Nephron progenitor cell (in vitro differentiated cells): ENCODE measurements at regions not wholly inside any gene's neighbourhood (a gene's known extent, or its start where the extent isn't known, plus 50 kb on each side); places are given as distances from the start of the nearest gene placed in this dataset.

ENCODE experiments used
- DNase-seq: peaks from one replicate; pipeline ENCODE4 v3.0.0; 2021
- H3K27ac Mint-ChIP-seq: 2 replicates; pipeline ENCODE4 v1.8.0; 2021; ENCODE audit warnings: mild to moderate bottlenecking, moderate library complexity, mixed read lengths
- H3K27me3 Mint-ChIP-seq: 2 replicates; pipeline ENCODE4 v1.8.0; 2021; ENCODE audit warnings: mild to moderate bottlenecking, low read depth, mixed read lengths; ENCODE audit not compliant: poor library complexity
- H3K36me3 Mint-ChIP-seq: 2 replicates; pipeline ENCODE4 v1.8.0; 2021; ENCODE audit warnings: low read depth, mixed read lengths
- H3K4me1 Mint-ChIP-seq: 2 replicates; pipeline ENCODE4 v1.8.0; 2021; ENCODE audit warnings: mixed read lengths
- H3K4me3 Mint-ChIP-seq: 2 replicates; pipeline ENCODE4 v1.8.0; 2021; ENCODE audit warnings: mild to moderate bottlenecking, moderate library complexity, mixed read lengths
- H3K9me3 Mint-ChIP-seq: 2 replicates; pipeline ENCODE4 v1.8.0; 2021; ENCODE audit warnings: mild to moderate bottlenecking, moderate library complexity, mixed read lengths
- TF ChIP-seq, protein P1 (sequence below): fragments of 200-600 bp; sonication (generic); IDR thresholded peaks from 2 replicates; pipeline ENCODE4 v1.5.0; 2021; ENCODE audit warnings: antibody characterized with exemption

DNA sequence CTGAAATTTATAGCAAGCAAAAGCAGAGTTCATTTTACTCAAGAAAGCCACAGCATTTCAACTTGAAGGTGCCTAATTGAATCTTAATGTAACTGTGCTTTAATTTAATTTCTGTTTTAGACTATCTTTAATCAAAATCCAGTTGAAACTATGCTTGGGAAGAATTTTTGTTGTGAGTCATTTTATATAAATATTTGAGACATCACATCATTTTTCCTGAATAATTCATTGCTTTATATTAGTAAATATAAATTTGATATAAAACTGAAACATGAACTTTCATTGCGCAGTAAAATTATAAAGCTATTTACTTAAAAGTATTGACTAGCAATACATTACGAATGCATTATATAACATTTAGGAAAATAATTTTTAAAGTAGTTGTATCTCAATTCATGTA lies 1937.1 kb upstream of the CDH9 start:
- H3K27ac Mint-ChIP-seq = no peak overlapping the region
- no peak overlapping the region for H3K4me3 Mint-ChIP-seq
- TF ChIP-seq, protein P1, sequence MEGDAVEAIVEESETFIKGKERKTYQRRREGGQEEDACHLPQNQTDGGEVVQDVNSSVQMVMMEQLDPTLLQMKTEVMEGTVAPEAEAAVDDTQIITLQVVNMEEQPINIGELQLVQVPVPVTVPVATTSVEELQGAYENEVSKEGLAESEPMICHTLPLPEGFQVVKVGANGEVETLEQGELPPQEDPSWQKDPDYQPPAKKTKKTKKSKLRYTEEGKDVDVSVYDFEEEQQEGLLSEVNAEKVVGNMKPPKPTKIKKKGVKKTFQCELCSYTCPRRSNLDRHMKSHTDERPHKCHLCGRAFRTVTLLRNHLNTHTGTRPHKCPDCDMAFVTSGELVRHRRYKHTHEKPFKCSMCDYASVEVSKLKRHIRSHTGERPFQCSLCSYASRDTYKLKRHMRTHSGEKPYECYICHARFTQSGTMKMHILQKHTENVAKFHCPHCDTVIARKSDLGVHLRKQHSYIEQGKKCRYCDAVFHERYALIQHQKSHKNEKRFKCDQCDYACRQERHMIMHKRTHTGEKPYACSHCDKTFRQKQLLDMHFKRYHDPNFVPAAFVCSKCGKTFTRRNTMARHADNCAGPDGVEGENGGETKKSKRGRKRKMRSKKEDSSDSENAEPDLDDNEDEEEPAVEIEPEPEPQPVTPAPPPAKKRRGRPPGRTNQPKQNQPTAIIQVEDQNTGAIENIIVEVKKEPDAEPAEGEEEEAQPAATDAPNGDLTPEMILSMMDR = no peak
- peaks cover 7% of the 10 kb centered on the region for H3K9me3 Mint-ChIP-seq
- peaks cover 6% of the 10 kb centered on the region for H3K27me3 Mint-ChIP-seq
- no peak for DNase-seq
- H3K4me1 Mint-ChIP-seq = no peaks in the 10 kb centered on the region
- no peaks in the 10 kb centered on the region for H3K36me3 Mint-ChIP-seq

DNA sequence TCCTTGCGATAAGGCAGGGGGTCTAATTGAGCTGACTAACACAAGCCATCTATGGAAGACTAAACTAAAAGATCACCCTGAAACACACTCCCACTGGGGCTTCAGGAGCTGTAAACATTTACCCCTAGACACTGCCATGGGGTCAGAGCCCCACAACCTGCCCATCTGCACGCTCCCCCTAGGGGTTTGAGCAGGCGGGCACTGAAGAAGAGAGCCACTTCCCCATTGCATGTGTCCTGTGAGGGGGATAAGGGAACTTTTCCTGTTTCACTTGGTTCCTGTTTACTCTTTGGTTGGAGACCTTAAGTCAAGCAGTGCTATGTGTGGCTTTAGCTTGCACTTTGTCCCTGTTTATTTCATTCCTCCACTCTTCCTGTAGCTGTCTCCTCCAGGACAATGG lies 1929.5 kb upstream of the CDH9 start:
- Mint-ChIP-seq H3K27me3 (peaks cover 4% of the 10 kb centered on the region), H3K4me3 (no peak overlapping the region), H3K27ac (no peak overlapping the region), H3K36me3 (no peaks in the 10 kb centered on the region), H3K4me1 (no peaks in the 10 kb centered on the region), H3K9me3 (no peaks in the 10 kb centered on the region)
- TF ChIP-seq, protein P1 = no peak
- no peak for DNase-seq

DNA sequence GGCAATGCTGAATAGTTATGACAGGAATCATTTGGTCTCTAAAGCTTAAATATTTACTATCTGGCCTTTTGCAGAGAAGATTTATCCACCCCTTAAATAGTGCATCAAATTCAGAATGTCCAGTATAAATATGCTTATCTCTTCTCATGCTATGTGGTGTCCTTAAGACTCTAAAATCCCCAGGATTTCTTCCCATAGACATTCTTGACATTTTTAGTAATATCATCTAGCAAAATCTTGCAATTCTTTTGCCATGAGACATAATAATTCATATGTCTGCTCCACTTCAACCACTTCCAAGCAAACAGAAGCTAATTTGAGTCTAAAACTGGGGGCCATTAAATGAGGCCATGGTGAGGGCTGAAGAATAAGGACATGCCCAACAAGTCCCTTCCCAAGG lies 1923.4 kb upstream of the CDH9 start:
- no peaks in the 10 kb centered on the region for H3K4me1 Mint-ChIP-seq
- TF ChIP-seq, protein P1 = no peak

DNA sequence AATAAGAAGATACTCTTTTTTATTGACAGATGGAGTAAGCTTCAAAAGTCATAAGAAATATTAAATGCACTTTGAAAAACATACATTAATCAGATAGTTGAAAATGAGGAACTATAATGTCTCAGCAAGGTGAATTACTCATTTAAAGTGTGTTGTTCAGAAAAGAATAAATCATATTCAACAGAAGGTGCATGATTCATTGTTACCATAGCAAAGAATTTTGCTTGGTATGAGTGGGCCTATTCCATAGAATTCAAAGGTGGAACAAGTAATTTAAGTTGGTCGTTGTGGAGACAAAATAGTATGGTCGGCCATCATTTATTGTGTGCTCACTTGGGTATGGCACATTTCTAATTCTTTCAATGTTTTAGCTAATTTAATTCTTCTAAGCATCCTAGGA lies 1920.2 kb upstream of the CDH9 start:
- Mint-ChIP-seq H3K27me3 (no peaks in the 10 kb centered on the region), H3K4me3 (no peak overlapping the region), H3K9me3 (peaks cover 3% of the 10 kb centered on the region), H3K4me1 (no peaks in the 10 kb centered on the region), H3K27ac (no peak overlapping the region), H3K36me3 (no peaks in the 10 kb centered on the region)
- TF ChIP-seq, protein P1 = no peak
- DNase-seq = no peak

More for the DNA sequence above, 1923.4 kb upstream of the CDH9 start:
- H3K36me3 Mint-ChIP-seq = no peaks in the 10 kb centered on the region
- no peak for DNase-seq
- H3K27me3 Mint-ChIP-seq = no peaks in the 10 kb centered on the region
- no peaks in the 10 kb centered on the region for H3K9me3 Mint-ChIP-seq
- no peak overlapping the region for H3K4me3 Mint-ChIP-seq
- H3K27ac Mint-ChIP-seq = no peak overlapping the region

DNA sequence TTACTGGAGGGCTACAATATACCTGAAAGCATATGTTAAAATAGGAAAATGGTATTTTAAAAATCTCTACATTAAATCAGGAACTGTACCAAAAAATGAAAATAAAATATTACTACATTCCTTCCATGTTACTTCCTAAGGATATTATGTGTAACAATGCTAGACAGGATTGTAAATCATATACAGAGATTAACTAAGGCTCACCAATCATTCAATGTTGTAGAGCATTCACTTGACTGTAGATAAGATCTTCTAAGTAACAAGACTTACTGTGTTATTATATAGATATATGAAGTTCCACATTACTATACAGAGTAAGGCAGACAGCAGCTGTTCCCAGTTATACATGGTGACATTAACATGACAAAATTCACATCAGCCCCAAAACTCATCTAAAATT lies 1919.1 kb upstream of the CDH9 start:
- no peaks in the 10 kb centered on the region for H3K36me3 Mint-ChIP-seq

DNA sequence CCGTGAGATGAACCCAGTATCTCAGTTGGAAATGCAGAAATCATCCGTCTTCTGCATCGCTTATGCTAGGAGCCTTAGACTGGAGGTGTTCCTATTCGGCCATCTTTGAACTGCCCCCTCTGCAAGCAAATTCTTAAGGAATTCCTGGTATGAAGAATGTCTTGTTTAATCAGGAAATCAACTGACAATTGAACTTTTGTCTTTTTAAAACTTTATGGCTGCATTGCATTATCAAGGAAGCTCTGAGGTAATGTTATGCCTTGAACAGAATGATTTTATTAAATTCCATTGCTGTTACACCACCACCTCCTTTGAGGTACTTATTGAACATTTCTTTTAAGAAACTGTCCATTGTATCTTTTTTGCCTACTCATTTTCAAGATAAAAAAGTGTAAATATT lies 1915.7 kb upstream of the CDH9 start:
- H3K36me3 Mint-ChIP-seq = no peaks in the 10 kb centered on the region
- no peak overlapping the region for H3K4me3 Mint-ChIP-seq
- no peaks in the 10 kb centered on the region for H3K4me1 Mint-ChIP-seq
- DNase-seq = no peak
- no peak overlapping the region for H3K27ac Mint-ChIP-seq
- peaks cover 3% of the 10 kb centered on the region for H3K27me3 Mint-ChIP-seq
- TF ChIP-seq, protein P1 = no peak
- peaks cover 13% of the 10 kb centered on the region for H3K9me3 Mint-ChIP-seq

More for the DNA sequence above, 1919.1 kb upstream of the CDH9 start:
- DNase-seq = no peak
- H3K4me3 Mint-ChIP-seq = no peak overlapping the region
- H3K27me3 Mint-ChIP-seq = no peaks in the 10 kb centered on the region
- TF ChIP-seq, protein P1 = no peak
- H3K27ac Mint-ChIP-seq = no peak overlapping the region
- H3K4me1 Mint-ChIP-seq = no peaks in the 10 kb centered on the region
- H3K9me3 Mint-ChIP-seq = peaks cover 7% of the 10 kb centered on the region
